HepG2 (cell line): ENCODE measurements at regions not wholly inside any gene's neighbourhood (a gene's known extent, or its start where the extent isn't known, plus 50 kb on each side); places are given as distances from the start of the nearest gene placed in this dataset.

ENCODE experiments used
- CEBPZ ChIP-seq: IDR thresholded peaks from 2 replicates; pipeline ENCODE4 v1.6.1; 2012; ENCODE audit warnings: low read length, improper control_type of control experiment
- CTCF ChIP-seq: sonication (generic); formaldehyde crosslinking; IDR thresholded peaks from 2 replicates; pipeline ENCODE4 v1.5.0; 2020; ENCODE audit warnings: mild to moderate bottlenecking, missing genetic modification reagents, moderate library complexity

GRCh38 chr6:139540894-139541293 is 166.4 kb upstream of the CITED2 start:
- no peak for TF ChIP-seq CEBPZ
- no peak for TF ChIP-seq CTCF (CRISPR knock-in tag)
